ENCODE measurements at regions not wholly inside any gene's neighbourhood (a gene's known extent, or its start where the extent isn't known, plus 50 kb on each side); places are given as distances from the start of the nearest gene placed in this dataset.
"Not testable (repeated sequence)": the region's sequence is repeated elsewhere in the genome, so short reads cannot be mapped to it uniquely, and the experiment has no call there.

DNA sequence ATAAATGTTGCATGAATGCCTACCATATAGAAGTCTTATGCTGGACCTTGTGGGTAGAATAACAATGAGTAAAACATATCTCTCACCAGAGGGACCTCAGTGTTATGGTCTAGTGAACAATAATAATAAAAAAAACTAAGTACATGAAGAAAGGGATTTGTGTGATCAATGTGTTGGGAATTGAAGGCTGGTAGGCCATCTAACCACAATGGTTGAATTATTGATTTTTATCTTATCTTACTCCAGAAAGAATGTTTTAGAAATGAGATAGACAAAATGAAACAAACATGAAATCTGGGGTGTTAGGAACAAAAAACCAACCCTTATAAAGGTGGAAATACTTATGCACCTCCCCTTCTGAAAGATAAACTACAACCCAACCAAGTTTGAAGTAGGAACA, 243.9 kb upstream of the LRIG3 start:
- FAIRE-seq (no peak), DNase-seq (ENCODE audit: insufficient read length, low spot score) (no peak)

DNA sequence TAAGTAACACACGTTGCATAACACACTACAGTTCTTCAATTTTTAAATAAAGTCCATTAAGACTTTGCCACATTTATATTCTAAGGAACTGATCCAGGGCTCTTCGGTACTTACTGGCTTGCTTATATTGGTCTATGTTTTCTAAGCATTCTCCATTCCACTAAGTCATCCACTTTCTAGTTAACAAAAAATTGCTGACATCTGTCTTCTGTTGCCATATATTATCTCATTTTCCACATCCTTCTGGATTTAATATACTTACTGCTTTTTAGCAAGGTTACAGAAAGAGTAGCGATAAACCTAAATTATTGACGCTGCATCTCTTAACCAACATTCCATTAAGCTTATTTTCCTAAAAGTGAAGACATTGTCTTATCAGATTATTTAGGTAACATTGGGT, 238.4 kb upstream of the LRIG3 start:
- FAIRE-seq (no peak), DNase-seq (ENCODE audit: insufficient read length, low spot score) (no peak)

DNA sequence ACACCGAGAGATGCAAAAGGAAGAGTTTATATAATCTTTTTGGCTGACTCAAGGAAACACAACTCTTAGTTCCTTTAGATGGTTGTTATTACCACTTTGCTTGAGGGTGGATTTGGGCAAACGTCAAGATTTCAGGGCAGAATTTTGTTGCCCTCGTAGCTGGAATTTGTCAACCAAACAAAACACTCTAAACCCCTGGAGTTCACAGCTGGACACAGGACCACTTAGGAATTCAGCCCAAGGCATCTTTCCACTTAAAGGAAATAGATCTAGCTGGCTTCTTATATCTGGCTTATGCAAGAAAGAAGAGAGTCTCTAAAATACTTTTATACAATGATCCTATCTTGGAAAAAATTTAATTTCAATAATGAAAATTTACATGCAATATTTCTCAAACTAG, 237.8 kb upstream of the LRIG3 start:
- FAIRE-seq (no peak), DNase-seq (ENCODE audit: insufficient read length, low spot score) (no peak)

DNA sequence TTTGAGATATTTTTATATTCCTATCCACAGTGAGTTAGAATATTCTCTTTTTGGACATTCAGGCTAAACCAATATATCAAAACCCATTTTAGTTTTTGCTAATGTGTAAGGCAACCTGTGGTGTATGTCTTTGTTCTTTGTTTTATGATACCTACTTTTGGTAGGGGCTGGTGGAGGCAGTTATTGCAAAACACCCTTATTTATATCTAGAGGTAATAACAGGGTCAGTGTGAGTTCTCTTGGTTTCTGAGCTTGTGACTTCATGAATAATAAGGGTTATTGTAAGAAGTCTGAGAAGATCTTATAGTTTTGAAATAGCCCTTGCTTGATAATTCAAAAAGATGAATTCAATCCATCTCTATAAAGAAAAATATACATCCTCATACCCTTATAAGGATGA, 235.1 kb upstream of the LRIG3 start:
- FAIRE-seq = no peak
- no peak for DNase-seq (ENCODE audit: insufficient read length, low spot score)

DNA sequence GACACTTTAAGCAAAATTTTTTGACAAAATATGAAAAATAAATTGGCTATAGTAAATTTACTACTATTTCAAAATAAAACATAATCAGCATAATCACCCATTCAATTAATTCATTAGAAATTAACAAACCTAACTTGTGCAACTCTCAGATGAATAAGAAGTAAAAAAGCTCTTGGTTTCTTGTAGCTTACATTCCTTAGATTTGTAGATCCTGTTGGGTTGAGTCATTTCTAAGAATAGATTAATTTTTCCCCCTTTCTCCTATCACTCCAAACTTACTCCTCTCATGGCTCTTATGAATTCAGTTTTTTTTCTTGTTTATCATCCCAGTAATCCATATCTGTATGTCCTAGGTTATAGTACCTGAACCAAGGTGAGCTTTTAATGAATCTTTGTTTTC, 230.9 kb upstream of the LRIG3 start:
- FAIRE-seq = no peak
- no peak for DNase-seq (ENCODE audit: insufficient read length, low spot score)

DNA sequence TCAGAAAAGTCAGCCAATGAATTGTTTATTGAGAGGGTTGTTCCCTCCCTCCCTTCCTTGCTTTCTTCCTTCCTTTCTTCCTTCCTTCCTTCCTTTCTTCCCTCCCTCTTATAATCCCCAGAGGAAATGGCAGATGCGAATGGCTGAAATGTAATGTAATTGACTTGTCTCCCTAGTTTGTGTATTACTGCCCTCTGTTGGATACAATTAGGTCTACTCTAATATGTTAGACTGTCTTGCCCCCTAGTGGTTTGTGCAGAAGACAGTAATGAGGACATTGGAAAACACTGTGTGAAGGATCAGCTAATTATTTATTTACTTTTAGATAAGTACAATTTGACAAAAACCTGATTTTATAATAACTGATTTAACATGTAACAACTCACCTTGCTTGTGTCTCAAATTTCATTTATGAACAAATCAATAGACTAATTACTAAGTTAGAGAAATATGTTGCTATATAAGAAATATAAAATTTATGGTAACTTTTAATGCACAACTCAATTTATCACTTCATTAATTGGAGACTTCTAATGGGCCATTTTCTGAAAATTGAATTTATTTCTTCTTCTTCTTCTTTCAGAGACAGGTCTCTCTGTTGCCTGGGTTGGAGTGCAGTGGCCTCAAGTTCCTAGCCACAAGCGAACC, 229.8 kb upstream of the LRIG3 start:
- DNase-seq (ENCODE audit: insufficient read length, low spot score) (peak; percentile 39), FAIRE-seq (peak; percentile 73)

DNA sequence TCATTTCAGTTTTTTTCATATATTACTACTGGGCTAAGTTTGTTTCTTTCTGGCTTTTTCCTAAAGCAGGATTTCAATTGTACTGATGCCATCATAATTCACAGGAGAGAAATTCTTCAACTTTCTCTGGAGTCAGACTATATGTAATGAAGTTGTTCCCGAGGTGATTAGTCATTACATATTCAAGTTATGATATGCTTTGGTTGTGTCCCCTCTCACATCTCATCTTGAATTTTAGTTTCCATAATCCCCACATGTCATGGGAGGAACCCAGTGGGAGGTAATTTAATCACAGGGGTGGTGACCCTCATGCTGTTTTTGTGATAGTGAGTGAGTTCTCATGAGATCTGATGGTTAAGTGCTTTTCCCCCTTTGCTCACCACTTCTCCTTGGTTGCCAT, 227.5 kb upstream of the LRIG3 start:
- no peak for DNase-seq (ENCODE audit: insufficient read length, low spot score)
- FAIRE-seq = no peak

DNA sequence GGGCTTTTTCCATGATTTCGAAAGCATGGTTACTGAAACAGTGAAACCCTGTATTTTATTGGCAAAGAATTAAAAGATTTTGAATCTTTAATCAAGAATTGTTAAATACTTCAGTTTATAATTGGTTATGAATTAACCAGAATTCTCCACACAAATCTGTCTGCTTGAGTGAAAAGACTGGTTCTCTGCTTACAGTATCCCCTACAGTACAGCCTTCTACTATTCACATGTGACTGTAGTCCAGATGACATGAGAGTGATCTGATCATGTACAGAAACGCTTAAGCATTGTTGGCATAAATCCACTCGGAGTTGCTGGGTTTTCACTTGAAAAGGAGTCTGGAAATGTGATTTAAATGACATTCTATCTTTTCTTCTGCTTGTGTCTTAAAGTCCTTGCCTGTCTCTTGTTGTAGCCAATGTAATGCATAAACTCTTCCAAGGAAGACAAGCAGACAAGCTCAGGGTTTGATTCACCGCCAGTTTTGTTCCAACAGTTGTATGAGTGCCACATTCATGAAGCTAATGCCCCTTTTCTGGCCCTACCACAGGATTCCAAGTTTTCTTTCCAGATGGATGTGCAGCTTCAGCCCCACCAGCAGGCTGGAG, 222.0 kb upstream of the LRIG3 start:
- no peak for DNase-seq (ENCODE audit: insufficient read length, low spot score)
- no peak for FAIRE-seq

DNA sequence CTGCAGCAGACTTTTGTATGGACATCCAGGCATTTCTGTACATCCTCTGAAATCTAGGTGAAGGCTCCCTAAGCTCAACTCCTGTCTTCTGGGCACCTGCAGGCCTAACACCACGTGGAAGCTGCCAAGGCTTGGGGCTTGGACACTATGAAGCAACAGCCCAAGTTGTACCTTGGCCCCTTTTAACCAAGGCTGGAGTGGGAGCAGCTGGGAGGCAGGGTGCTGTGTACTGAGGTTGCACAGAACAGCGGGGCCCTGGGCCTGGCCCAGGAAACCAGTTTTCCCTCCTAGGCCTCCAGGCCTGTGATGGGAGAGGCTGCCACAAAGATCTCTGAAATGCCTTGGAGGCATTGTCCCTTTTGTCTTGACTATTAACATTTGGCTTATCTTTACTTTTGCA, 214.4 kb upstream of the LRIG3 start:
- no peak for FAIRE-seq
- no peak for DNase-seq (ENCODE audit: insufficient read length, low spot score)

DNA sequence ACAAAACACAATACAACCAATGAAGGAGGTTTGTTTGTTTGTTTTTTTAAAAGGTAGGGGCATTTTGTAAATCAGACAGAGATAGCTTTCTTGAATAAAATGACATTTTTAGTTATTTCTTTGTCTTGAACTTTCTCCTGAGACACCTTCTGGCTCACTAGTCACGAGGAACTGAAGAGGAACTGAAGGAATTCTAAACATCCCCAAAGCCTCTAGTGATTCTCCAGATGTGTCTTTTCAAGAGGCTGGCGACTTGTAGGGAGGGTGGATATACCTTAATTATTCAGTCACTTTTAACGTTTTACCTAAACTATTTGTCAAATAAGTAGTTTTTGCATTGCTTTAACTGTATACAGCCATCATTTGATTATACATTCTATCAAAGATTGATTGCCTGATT, 211.2 kb upstream of the LRIG3 start:
- DNase-seq (ENCODE audit: insufficient read length, low spot score) (no peak), FAIRE-seq (no peak)

DNA sequence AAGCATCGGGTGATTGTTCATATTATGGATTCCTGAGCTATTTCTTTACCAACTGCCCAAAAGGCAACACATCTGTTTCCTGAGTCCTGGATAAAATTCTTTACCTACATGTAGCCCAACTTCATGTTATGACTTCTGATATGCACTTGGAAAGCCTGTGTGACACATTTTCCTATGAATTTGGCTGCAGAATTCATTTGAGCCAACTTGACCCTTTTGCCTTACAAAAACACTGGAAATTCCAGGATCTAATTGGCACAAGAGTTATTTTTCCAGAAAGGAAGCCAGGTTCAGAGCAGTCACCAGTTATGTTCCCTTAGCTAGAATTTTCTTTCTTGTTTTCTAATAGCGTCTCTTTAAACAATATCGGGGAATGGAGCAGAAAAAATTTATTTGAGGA, 202.5 kb upstream of the LRIG3 start:
- FAIRE-seq = no peak
- no peak for DNase-seq (ENCODE audit: insufficient read length, low spot score)

DNA sequence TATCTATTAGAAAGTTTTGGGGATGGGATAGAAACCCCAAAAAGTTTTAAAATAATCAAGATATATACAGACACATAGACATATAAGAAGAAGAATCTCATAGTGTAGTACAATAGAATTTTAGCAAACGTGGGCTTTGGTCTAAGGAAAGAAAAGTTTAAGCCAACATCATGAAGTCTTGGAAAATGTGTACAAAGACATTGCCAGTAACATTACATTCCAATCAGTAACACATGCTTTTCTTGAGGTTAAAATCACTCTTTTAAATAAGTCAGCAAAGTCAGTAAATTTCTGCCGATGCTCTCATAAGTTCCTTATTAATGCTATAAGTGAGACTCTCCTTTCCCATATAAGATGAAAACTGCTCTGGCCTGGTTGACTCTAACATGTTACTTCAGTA, 201.1 kb upstream of the LRIG3 start:
- DNase-seq (ENCODE audit: insufficient read length, low spot score) (no peak), FAIRE-seq (no peak)

DNA sequence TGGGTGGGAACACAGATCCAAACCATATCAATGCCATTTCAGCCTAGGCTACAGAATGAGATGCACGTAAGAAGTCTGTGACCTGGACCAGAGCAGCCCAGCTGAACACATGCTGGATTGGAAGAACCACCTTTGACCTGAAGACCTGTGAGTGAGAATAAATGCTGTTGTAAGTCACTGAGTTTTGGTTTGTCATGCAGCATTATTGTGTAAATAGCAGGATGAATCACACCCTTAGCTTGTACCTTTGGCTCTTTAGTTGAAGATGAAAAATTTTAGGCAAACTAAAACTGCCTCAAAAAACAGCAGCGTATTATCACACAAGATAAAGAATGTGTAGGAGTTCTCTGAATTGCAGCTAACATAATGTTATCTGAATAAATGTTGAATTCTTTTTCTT, 199.4 kb upstream of the LRIG3 start:
- DNase-seq (ENCODE audit: insufficient read length, low spot score) (no peak), FAIRE-seq (no peak)

DNA sequence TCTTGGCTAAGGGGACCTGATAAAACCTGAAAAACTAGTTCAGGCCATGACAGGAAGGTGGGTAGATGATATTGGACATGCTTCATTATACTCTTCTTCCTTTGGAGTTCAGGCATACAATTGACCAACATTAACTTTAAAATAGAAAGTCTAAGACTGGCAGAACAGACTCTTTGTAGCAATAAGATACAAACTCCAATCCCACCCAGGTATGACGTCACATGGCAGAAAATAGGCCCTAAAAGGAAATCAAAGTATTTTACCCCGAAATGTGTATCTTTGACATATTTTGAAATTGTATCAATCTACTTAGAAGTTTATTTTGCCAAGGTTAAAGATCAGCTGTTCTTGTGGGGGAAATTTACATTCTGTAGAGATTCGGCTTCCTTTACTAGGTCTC, 198.1 kb upstream of the LRIG3 start:
- DNase-seq (ENCODE audit: insufficient read length, low spot score) (no peak), FAIRE-seq (no peak)

DNA sequence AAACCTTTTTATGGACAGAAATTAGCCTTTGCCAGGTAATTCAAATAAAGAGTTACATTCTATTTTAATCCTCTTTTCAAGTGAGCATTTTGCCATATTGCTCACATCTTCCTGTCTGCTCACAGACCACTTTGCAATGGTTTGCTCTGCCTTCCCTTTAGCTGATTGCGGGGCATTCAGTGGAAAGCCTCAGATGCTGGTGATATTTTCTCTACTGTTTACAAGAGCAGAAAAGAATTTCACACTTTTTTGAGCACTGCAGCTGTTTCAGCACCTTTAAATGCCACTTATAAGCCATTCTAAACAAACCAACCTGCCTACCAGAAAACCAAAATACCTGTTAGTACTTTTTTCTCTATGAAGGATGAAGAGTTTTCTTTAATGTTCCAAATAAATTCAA, 195.7 kb upstream of the LRIG3 start:
- FAIRE-seq (no peak), DNase-seq (ENCODE audit: insufficient read length, low spot score) (no peak)

DNA sequence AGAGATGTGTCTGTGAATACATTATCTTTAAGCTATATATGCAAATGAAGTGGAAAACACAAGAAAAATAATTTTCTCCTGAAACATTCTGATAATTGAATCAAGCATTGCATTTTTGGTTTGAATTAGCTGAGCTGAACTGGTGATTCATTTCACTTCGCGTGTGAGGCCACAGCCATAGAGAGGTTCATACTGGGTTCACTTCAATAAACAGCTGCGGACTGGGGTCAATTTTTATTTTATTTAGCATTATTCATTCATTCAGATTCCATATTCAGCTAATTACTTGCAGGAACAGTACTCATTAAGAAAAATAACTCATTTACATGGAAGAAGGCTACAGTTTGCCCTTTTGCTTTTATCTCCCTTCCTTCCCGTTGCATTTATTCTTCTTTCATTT, 195.2 kb upstream of the LRIG3 start:
- FAIRE-seq (no peak), DNase-seq (ENCODE audit: insufficient read length, low spot score) (no peak)

DNA sequence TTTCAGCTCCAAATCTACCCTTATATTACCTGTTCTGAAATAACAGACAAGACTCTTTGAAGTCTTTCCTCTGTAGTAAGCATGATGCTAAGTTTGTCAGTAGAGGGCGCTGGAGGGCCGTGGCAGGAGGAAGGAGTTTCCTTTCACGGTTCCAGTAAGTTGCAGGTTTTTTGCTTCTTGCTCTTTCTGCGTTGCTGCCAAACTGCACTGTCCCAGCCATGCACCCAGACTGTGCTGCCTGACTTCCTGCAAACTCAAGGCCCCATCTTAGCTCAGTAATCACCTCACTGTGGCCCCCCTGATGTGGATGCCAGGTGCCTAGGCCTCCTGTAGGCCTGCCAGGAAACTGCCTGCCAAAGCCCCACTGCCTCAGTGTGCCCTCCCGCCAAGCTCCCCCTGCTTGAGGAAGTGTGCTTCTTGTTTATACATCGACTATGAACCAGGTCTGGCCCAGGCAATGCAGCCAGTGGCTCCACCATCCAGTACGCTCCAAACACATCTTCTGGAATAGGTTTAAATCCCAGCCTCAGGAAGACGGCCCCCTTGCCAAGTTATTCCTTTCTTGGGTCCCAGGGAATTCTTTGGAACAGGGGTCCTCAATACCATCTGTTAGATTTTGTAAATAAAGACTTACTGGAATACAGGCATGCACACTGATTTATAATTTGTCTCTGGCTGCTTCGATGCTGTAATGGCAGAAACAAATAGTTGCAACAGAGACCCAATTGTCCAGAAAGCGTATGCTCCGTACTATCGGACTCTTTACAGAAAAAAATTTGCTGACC, 193.7 kb upstream of the LRIG3 start:
- DNase-seq (ENCODE audit: insufficient read length, low spot score) = peak; percentile 61
- no peak for FAIRE-seq

DNA sequence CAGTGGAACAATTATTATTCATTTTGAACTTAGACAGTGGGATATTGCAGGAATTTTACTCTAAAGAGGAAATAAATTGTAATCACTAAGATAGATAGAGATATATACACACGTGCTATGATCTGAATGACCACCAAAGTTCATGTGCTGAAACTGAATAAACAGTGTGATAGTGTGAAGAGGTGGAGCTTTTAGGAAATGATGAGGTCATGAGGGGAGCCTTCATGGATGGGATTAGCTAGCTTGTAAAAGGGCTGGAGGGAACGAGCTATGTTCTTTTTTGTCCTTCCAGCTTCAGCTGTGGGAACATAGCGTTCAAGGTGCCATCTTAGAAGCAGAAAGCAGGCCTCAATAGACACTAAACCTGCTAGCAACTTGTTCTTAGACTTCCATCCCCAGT, 191.5 kb upstream of the LRIG3 start:
- DNase-seq (ENCODE audit: insufficient read length, low spot score) = no peak
- FAIRE-seq = no peak

DNA sequence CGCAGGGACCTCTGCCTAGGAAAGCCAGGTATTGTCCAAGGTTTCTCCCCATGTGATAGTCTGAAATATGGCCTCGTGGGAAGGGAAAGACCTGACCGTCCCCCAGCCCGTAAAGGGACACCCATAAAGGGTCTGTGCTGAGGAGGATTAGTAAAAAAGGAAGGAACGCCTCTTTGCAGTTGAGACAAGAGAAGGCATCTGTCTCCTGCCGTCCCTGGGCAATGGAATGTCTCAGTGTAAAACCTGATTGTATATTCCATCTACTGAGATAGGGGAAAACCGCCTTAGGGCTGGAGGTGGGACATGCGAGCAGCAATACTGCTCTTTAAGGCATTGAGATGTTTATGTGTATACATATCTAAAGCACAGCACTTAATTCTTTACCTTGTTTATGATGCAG, 188.2 kb upstream of the LRIG3 start:
- FAIRE-seq; DNase-seq (ENCODE audit: insufficient read length, low spot score): not testable (repeated sequence)

DNA sequence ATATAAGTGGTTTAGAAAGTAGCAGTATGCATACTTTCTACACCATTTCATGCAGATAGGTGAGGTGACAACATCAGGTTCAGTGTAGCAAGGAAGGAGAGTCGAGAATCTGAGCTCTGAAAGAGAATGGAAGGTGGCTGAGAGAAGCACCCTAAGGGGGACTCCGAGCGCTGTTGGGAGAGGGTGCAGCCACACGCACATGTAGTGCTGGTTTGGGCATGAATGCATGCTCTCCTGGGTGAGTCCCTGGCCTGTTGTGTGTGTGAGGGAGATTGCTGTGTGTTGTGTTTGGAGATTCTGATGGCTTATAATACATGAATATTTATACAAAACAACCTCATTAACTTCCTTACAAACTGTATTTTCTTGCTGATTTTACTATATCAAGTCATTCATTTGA, 180.3 kb upstream of the LRIG3 start:
- DNase-seq (ENCODE audit: insufficient read length, low spot score) = no peak
- FAIRE-seq = no peak

DNA sequence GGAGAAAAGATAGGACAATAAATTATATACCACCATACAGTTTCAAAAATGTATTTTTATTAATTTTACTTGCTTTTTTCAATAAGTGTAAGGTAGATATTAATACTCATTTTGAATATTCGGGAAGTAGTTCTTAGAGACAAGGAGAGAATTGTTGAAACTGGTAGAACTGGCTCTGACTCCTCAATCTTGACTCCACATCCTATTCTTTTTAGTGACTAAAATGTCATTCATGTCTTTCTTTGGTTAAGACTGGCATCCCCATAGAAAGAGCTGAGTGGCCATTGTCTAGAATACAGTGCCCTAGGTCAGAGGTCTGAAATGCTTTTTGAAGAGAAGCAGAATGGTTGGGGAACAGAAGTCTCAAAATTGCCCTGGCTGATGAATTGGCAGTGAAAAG, 177.6 kb upstream of the LRIG3 start:
- DNase-seq (ENCODE audit: insufficient read length, low spot score) (no peak), FAIRE-seq (no peak)

DNA sequence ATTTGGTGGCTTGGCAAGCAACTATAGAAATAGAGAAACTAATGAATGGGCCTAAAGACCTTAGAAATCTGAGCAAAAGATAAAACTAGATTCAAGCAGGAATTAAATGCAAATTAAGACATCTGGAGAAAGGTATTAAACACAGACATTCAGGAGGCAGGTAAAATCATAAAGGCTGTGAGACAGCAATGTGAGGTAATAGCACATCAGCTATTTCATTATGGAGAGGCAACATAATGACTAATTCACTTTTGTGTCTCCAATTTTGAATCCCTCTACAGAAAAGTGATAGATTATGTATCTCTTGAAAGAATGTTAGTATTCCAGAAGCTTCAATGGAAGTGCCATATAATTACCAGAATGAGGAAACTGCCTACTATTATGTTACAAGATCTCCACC, 175.9 kb upstream of the LRIG3 start:
- DNase-seq (ENCODE audit: insufficient read length, low spot score) = no peak
- no peak for FAIRE-seq
